ENCODE measurements at regions not wholly inside any gene's neighbourhood (a gene's known extent, or its start where the extent isn't known, plus 50 kb on each side); places are given as distances from the start of the nearest gene placed in this dataset.

DNA sequence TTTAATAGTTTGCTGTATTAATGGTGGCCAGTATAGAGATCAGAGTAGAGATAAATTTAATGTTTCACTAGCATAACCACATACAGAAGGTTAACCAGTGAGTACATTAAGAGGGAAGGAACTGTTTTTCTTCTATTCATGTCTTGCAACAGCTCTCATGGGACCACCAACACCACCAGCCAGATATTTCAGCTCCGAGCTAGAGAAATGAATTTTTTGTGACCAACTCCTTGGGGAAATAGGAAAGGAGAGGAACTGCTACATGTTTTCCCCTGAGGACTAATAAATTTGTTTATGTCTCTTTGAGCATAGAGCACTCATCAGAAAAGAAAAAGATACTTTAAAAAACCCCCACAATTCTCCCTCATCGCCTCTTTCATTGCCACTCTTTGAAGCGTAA lies 247.5 kb downstream of the MBNL1 start:
- CTCF ChIA-PET: no interaction called here
- no peak overlapping the region for H3K27ac Mint-ChIP-seq (ENCODE audit: unreplicated experiment)
- no peaks in the 10 kb centered on the region for H3K27me3 Mint-ChIP-seq (ENCODE audit: unreplicated experiment)
- intact Hi-C loops (cut with micrococcal nuclease; ENCODE audit: unreplicated experiment): no loop called here
- no peak overlapping the region for H3K4me3 Mint-ChIP-seq (ENCODE audit: low read depth, unreplicated experiment)
- no peaks in the 10 kb centered on the region for H3K9me3 Mint-ChIP-seq (ENCODE audit: low read depth, unreplicated experiment)
- no peaks in the 10 kb centered on the region for H3K36me3 Mint-ChIP-seq (ENCODE audit: insufficient read depth, unreplicated experiment)
- no peaks in the 10 kb centered on the region for H3K4me1 Mint-ChIP-seq (ENCODE audit: low read depth, unreplicated experiment)
- TF ChIP-seq, protein P1, sequence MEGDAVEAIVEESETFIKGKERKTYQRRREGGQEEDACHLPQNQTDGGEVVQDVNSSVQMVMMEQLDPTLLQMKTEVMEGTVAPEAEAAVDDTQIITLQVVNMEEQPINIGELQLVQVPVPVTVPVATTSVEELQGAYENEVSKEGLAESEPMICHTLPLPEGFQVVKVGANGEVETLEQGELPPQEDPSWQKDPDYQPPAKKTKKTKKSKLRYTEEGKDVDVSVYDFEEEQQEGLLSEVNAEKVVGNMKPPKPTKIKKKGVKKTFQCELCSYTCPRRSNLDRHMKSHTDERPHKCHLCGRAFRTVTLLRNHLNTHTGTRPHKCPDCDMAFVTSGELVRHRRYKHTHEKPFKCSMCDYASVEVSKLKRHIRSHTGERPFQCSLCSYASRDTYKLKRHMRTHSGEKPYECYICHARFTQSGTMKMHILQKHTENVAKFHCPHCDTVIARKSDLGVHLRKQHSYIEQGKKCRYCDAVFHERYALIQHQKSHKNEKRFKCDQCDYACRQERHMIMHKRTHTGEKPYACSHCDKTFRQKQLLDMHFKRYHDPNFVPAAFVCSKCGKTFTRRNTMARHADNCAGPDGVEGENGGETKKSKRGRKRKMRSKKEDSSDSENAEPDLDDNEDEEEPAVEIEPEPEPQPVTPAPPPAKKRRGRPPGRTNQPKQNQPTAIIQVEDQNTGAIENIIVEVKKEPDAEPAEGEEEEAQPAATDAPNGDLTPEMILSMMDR (IDR thresholded peaks at IDR 0.05; ENCODE audit: unreplicated experiment): no peak
- no peak for DNase-seq
- BruUV-seq (replicated peaks): no TSS peak

- CTCF ChIA-PET: no interaction called here
- intact Hi-C loops (cut with micrococcal nuclease; ENCODE audit: unreplicated experiment): no loop called here
- no TSS peak for BruUV-seq (replicated peaks)
Measured at GRCh38 chr3:152517502-152517901, 248.8 kb downstream of the MBNL1 start.

GRCh38 chr3:152518346-152518745 lies 249.6 kb downstream of the MBNL1 start:
- Mint-ChIP-seq H3K4me3 (ENCODE audit: low read depth, unreplicated experiment) (no peak overlapping the region), H3K9me3 (ENCODE audit: low read depth, unreplicated experiment) (no peaks in the 10 kb centered on the region), H3K36me3 (ENCODE audit: insufficient read depth, unreplicated experiment) (no peaks in the 10 kb centered on the region), H3K27ac (ENCODE audit: unreplicated experiment) (no peak overlapping the region), H3K4me1 (ENCODE audit: low read depth, unreplicated experiment) (no peaks in the 10 kb centered on the region), H3K27me3 (ENCODE audit: unreplicated experiment) (no peaks in the 10 kb centered on the region)
- TF ChIP-seq, protein P1 (IDR thresholded peaks at IDR 0.05; ENCODE audit: unreplicated experiment): no peak
- CTCF ChIA-PET: no interaction called here
- intact Hi-C loops (cut with micrococcal nuclease; ENCODE audit: unreplicated experiment): no loop called here
- DNase-seq: no peak
- BruUV-seq (replicated peaks): no TSS peak

More at GRCh38 chr3:152517502-152517901, 248.8 kb downstream of the MBNL1 start:
- no peak for DNase-seq
- no peaks in the 10 kb centered on the region for H3K4me1 Mint-ChIP-seq (ENCODE audit: low read depth, unreplicated experiment)
- no peak overlapping the region for H3K4me3 Mint-ChIP-seq (ENCODE audit: low read depth, unreplicated experiment)
- no peak overlapping the region for H3K27ac Mint-ChIP-seq (ENCODE audit: unreplicated experiment)
- H3K36me3 Mint-ChIP-seq (ENCODE audit: insufficient read depth, unreplicated experiment): no peaks in the 10 kb centered on the region
- H3K27me3 Mint-ChIP-seq (ENCODE audit: unreplicated experiment): no peaks in the 10 kb centered on the region
- TF ChIP-seq, protein P1 (IDR thresholded peaks at IDR 0.05; ENCODE audit: unreplicated experiment): no peak
- no peaks in the 10 kb centered on the region for H3K9me3 Mint-ChIP-seq (ENCODE audit: low read depth, unreplicated experiment)

DNA sequence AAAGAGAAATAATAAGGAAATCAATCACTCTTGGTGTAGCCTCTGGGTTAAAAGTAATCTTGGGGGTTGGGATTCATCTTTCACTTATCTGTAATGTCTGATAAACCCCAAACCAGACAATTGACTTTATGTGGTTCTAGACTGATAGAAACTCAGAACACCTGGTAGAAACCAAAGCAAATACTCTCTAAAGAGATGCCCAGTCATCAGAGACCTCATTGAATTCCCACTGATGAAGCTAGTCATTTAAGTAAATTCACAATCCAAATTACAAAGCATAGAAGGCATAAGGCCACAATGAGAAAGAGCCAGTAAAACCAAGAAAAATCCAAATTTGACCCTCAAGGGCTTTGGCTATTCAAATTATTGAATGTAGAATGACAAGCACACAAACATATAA lies 250.6 kb downstream of the MBNL1 start:
- Mint-ChIP-seq H3K27me3 (ENCODE audit: unreplicated experiment) (no peaks in the 10 kb centered on the region), H3K4me3 (ENCODE audit: low read depth, unreplicated experiment) (no peak overlapping the region), H3K9me3 (ENCODE audit: low read depth, unreplicated experiment) (no peaks in the 10 kb centered on the region), H3K4me1 (ENCODE audit: low read depth, unreplicated experiment) (no peaks in the 10 kb centered on the region), H3K27ac (ENCODE audit: unreplicated experiment) (no peak overlapping the region), H3K36me3 (ENCODE audit: insufficient read depth, unreplicated experiment) (no peaks in the 10 kb centered on the region)
- TF ChIP-seq, protein P1 (IDR thresholded peaks at IDR 0.05; ENCODE audit: unreplicated experiment): no peak
- intact Hi-C loops (cut with micrococcal nuclease; ENCODE audit: unreplicated experiment): no loop called here
- CTCF ChIA-PET: no interaction called here
- no peak for DNase-seq
- BruUV-seq (replicated peaks): no TSS peak

Measured in Calu3 (cell line).